ENCODE measurements at regions not wholly inside any gene's neighbourhood (a gene's known extent, or its start where the extent isn't known, plus 50 kb on each side); places are given as distances from the start of the nearest gene placed in this dataset.
"Not testable (repeated sequence)": the region's sequence is repeated elsewhere in the genome, so short reads cannot be mapped to it uniquely, and the experiment has no call there.

GRCh38 chr7:65145008-65145407, 138.5 kb upstream of the ERV3-1 start:
- TF ChIP-seq, protein P1, sequence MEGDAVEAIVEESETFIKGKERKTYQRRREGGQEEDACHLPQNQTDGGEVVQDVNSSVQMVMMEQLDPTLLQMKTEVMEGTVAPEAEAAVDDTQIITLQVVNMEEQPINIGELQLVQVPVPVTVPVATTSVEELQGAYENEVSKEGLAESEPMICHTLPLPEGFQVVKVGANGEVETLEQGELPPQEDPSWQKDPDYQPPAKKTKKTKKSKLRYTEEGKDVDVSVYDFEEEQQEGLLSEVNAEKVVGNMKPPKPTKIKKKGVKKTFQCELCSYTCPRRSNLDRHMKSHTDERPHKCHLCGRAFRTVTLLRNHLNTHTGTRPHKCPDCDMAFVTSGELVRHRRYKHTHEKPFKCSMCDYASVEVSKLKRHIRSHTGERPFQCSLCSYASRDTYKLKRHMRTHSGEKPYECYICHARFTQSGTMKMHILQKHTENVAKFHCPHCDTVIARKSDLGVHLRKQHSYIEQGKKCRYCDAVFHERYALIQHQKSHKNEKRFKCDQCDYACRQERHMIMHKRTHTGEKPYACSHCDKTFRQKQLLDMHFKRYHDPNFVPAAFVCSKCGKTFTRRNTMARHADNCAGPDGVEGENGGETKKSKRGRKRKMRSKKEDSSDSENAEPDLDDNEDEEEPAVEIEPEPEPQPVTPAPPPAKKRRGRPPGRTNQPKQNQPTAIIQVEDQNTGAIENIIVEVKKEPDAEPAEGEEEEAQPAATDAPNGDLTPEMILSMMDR (IDR thresholded peaks at IDR 0.05), result not testable (repeated sequence)
- TF ChIP-seq POLR2A (IDR thresholded peaks at IDR 0.05), result not testable (repeated sequence)

Measured in Peyer's patch (tissue), 4 donors.